ENCODE measurements at regions not wholly inside any gene's neighbourhood (a gene's known extent, or its start where the extent isn't known, plus 50 kb on each side); places are given as distances from the start of the nearest gene placed in this dataset.

- peak; percentile 81 for TF ChIP-seq YY1 (IDR thresholded peaks at IDR 0.05; ENCODE audit: low read depth)
- TF ChIP-seq EP300 (IDR thresholded peaks at IDR 0.05; ENCODE audit: borderline replicate concordance), result peak; percentile 97
Observed at GRCh38 chr20:36824142-36824940, 50.8 kb upstream of the DSN1 start.
